ENCODE measurements at regions not wholly inside any gene's neighbourhood (a gene's known extent, or its start where the extent isn't known, plus 50 kb on each side); places are given as distances from the start of the nearest gene placed in this dataset.
A peak's percentile ranks its signal among the peaks of the same experiment; 100 is the strongest.
"Not testable (repeated sequence)": the region's sequence is repeated elsewhere in the genome, so short reads cannot be mapped to it uniquely, and the experiment has no call there.

- DNase-seq (ENCODE audit: missing footprints) (no peak), ATAC-seq (no peak)
- intact Hi-C loops (cut with DNase I): no loop called here
These were observed 562.3 kb downstream of the DNAH5 start for GRCh38 chr5:13382232-13382631.

GRCh38 chr5:13378091-13378490, 566.4 kb downstream of the DNAH5 start:
- intact Hi-C loops (cut with DNase I): no loop called here
- no peak for DNase-seq (ENCODE audit: missing footprints)
- no peak for ATAC-seq

- DNase-seq (ENCODE audit: missing footprints) (no peak), ATAC-seq (no peak)
- intact Hi-C loops (cut with DNase I): no loop called here
These were observed 585.1 kb downstream of the DNAH5 start for GRCh38 chr5:13359344-13359743.

GRCh38 chr5:13358342-13358741, 586.1 kb downstream of the DNAH5 start:
- intact Hi-C loops (cut with DNase I): no loop called here
- DNase-seq (ENCODE audit: missing footprints) (no peak), ATAC-seq (no peak)

GRCh38 chr5:13357929-13358328, 586.6 kb downstream of the DNAH5 start:
- intact Hi-C loops (cut with DNase I): no loop called here
- DNase-seq (ENCODE audit: missing footprints) (no peak), ATAC-seq (no peak)

GRCh38 chr5:13356226-13356625, 588.3 kb downstream of the DNAH5 start:
- intact Hi-C loops (cut with DNase I): no loop called here
- no peak for ATAC-seq

GRCh38 chr5:13354611-13355010, 589.9 kb downstream of the DNAH5 start:
- intact Hi-C loops (cut with DNase I): no loop called here
- ATAC-seq: no peak
- DNase-seq (ENCODE audit: missing footprints): no peak

More at GRCh38 chr5:13356226-13356625, 588.3 kb downstream of the DNAH5 start:
- DNase-seq (ENCODE audit: missing footprints): no peak

- intact Hi-C loops (cut with DNase I): no loop called here
- ATAC-seq: no peak
- no peak for DNase-seq (ENCODE audit: missing footprints)
These were observed 593.7 kb downstream of the DNAH5 start for GRCh38 chr5:13350767-13351166.

GRCh38 chr5:13348568-13348967, 595.9 kb downstream of the DNAH5 start:
- ATAC-seq (no peak), DNase-seq (ENCODE audit: missing footprints) (no peak)
- intact Hi-C loops (cut with DNase I): no loop called here

- intact Hi-C loops (cut with DNase I): no loop called here
- no peak for DNase-seq (ENCODE audit: missing footprints)
- no peak for ATAC-seq
These were observed 598.1 kb downstream of the DNAH5 start for GRCh38 chr5:13346401-13346800.

GRCh38 chr5:13339093-13339492, 605.4 kb downstream of the DNAH5 start:
- DNase-seq (ENCODE audit: missing footprints) (no peak), ATAC-seq (no peak)
- intact Hi-C loops (cut with DNase I): no loop called here

- DNase-seq (ENCODE audit: missing footprints); intact Hi-C loops (cut with DNase I); ATAC-seq: not testable (repeated sequence)
These were observed 609.5 kb downstream of the DNAH5 start for GRCh38 chr5:13335026-13335425.

- intact Hi-C loops (cut with DNase I): no loop called here
- no peak for ATAC-seq
- DNase-seq (ENCODE audit: missing footprints): peak; percentile 58
These were observed 612.9 kb downstream of the DNAH5 start for GRCh38 chr5:13331585-13331984.

- ATAC-seq (no peak), DNase-seq (ENCODE audit: missing footprints) (no peak)
- intact Hi-C loops (cut with DNase I): no loop called here
These were observed 616.2 kb downstream of the DNAH5 start for GRCh38 chr5:13328316-13328715.

GRCh38 chr5:13325765-13326164, 618.7 kb downstream of the DNAH5 start:
- intact Hi-C loops (cut with DNase I): no loop called here
- ATAC-seq (no peak), DNase-seq (ENCODE audit: missing footprints) (no peak)

- intact Hi-C loops (cut with DNase I): no loop called here
- ATAC-seq: no peak
- DNase-seq (ENCODE audit: missing footprints): no peak
These were observed 621.7 kb downstream of the DNAH5 start for GRCh38 chr5:13322769-13323168.

- DNase-seq (ENCODE audit: missing footprints): no peak
- no peak for ATAC-seq
- intact Hi-C loops (cut with DNase I): no loop called here
These were observed 626.8 kb downstream of the DNAH5 start for GRCh38 chr5:13317654-13318053.

- ATAC-seq (no peak), DNase-seq (ENCODE audit: missing footprints) (no peak)
- intact Hi-C loops (cut with DNase I): no loop called here
These were observed 628.3 kb downstream of the DNAH5 start for GRCh38 chr5:13316176-13316575.

GRCh38 chr5:13307480-13307879, 637.0 kb downstream of the DNAH5 start:
- ATAC-seq (no peak), DNase-seq (ENCODE audit: missing footprints) (no peak)
- intact Hi-C loops (cut with DNase I): no loop called here

GRCh38 chr5:13303445-13303844, 641.0 kb downstream of the DNAH5 start:
- ATAC-seq (no peak), DNase-seq (ENCODE audit: missing footprints) (no peak)
- intact Hi-C loops (cut with DNase I): no loop called here

GRCh38 chr5:13278811-13279210, 665.7 kb downstream of the DNAH5 start:
- intact Hi-C loops (cut with DNase I): no loop called here
- no peak for ATAC-seq
- DNase-seq (ENCODE audit: missing footprints): no peak

GRCh38 chr5:13278148-13278547, 666.3 kb downstream of the DNAH5 start:
- DNase-seq (ENCODE audit: missing footprints) (no peak), ATAC-seq (no peak)
- intact Hi-C loops (cut with DNase I): no loop called here
